Hematopoietic multipotent progenitor cell (in vitro differentiated cells): ENCODE measurements at regions not wholly inside any gene's neighbourhood (a gene's known extent, or its start where the extent isn't known, plus 50 kb on each side); places are given as distances from the start of the nearest gene placed in this dataset.
A peak's percentile ranks its signal among the peaks of the same experiment; 100 is the strongest.

Source experiments
- DNase-seq, 3 donors: peaks; one replicate each; pipeline ENCODE4 v3.0.0-alpha.2; 2011 to 2015; ENCODE audit warnings: low read depth in 2 of 3, low spot score in 2 of 3

GRCh38 chr3:166372571-166373106 is 535.4 kb upstream of the BCHE start:
- no peak for DNase-seq

DNA sequence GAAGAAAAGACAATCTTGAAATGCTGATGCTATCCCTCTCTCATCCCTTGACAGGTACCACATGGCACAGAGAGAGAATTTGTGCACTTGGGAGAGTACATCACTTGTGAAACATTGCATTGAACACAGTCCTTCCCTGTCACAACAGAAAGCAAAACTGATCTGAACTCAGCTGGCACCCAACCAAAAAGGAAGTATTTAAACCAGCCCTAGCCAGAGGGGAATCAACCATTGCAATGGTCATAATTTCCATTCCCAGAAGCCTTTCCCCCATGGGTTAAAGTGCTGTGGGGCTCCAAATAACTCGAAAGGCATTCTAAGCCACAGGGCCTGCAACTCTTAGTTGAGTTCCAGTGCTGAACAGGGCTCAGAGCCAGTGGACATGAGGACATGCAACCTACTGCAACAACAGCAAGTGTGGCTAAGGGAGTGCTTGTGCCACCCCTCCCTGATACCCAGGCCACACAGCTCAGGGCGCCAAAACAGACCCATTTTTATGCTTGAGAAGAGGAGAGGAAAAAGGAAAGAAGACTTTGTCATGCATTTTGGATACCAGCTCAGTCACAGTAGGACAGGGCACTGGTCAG is 530.8 kb upstream of the BCHE start:
- peak in 2 of 3 donors; percentile 33 to 82 for DNase-seq

DNA sequence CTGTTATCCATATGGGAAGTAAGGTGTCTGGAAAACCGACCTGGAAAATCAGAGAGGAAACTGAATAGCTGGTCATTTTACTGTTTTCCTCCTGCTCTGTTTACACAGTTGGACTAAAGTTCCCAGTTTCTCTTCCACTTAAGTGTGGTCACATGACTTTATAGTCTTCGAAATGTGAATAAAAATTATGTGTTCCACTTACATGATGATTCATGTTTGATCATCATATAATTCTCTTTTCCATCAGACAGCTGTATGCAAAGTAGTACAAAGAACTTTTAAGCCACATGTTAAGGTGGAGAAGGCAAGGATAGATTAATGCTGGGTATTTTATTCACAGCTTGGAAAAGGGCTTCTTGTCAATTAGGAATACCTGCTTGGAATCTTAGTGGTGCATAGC is 525.5 kb upstream of the BCHE start:
- DNase-seq = no peak

DNA sequence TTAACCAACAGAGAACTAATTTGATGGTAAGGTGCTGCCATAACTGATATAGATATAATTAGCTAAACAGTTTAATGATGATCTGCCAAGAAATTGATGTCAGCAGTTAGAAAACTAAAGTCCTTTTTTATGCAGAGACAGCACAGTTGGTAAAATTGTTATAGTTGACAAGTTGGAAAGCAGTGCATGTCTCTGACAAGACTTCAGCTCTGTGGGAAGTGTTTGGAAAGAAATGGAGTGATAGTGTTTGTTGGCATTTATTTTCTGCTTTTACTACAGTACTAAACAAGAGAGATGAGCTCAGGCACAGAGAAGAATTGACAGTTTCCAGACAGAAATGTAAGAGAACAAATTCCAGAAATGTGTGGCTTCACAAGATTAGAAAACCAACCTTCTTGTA is 523.5 kb upstream of the BCHE start:
- no peak for DNase-seq

DNA sequence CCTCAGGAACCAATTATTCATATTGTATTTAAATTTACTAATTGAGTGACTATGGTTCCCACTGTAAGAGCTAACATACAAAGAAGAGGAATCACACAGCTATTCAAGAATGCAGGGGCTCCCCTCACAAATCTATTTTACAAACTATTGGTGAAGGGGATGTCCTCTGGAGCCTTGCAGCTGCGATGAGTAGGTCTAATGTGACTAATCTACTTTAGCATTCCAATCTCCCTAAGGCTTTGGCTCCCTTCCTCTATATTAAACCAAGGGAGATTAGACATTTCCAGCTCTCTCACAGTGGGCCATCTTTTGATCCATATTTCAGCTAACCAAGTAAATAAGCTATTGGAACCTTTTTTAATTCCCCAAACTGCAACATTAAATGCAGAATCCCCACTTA is 514.2 kb upstream of the BCHE start:
- no peak for DNase-seq

GRCh38 chr3:166340604-166341266 is 503.5 kb upstream of the BCHE start:
- DNase-seq = no peak

DNA sequence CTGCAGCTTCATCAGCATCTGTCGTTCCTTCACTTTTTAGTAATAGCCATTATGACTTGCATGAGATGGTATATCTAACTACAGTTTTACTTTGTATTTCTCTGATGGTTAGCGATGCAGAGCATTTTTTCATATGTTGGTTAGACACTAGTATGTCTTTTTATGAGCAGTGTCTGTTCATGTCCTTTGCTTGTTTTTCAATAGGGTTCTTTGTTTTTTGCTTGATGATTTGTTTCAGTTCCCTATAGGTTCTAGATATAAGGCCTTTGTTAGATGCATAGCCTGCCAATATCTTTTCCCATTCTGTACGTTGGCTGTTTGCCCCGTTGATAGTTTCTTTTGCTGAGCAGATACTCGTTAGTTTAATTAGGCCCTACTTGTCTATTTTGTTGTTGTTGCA is 487.2 kb upstream of the BCHE start:
- no peak for DNase-seq

DNA sequence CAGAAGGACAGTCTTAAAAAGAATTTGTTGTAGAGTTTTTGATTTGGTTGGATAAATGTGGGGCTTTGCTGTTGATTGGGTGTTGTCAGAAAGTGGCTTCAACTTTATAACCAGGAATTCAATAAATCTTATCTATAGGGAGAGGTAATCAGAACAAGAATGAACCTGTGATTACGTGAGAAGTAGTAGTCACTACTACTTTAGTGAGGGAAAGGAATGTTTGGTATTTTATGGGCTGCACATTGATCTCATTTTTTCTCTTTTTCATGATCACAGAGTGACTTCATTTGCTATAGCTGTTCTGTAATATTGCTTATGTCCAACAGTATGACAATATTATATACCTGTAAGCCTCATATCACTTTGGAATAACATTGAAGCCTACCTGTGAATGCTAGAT is 485.2 kb upstream of the BCHE start:
- no peak for DNase-seq

GRCh38 chr3:166307756-166308350 is 470.6 kb upstream of the BCHE start:
- DNase-seq = no peak

- no peak for DNase-seq
These were observed 467.4 kb upstream of the BCHE start for GRCh38 chr3:166304584-166304983.

DNA sequence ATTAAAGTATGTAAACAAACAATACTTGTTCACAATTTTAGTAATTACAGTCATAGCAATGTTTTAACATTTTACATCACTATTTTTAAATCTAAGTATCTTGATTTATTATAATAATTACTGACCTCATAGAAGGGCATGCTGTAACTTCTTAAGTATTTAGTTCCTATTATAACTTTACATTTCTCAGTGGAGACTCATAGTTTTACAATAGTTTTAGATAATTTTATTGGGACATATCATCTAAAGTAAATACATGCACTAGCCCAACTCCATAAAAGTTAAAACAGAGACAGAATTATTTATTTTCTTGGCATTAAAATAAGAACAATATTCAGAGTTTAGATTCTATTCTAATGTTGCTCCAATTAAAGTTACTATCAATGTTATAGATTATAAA is 466.5 kb upstream of the BCHE start:
- DNase-seq = no peak

DNA sequence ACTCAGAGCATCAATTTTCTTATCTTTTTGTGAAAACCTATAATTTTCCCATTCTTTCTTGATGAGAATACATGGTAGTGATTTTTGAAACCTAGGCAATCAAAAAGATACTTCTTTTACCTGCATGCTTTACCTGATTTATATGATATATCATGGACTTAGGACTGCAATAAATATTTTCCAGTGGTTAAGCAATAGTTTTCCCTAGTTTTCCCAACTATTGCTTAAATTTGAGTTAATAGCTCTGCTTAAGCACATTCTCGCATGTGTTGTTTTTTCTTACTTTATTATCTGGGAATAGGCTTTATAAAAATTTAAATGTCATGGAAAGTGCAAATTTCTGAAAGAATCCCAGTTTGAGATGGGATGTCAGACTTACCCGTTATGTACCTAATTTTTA is 465.1 kb upstream of the BCHE start:
- no peak for DNase-seq

DNA sequence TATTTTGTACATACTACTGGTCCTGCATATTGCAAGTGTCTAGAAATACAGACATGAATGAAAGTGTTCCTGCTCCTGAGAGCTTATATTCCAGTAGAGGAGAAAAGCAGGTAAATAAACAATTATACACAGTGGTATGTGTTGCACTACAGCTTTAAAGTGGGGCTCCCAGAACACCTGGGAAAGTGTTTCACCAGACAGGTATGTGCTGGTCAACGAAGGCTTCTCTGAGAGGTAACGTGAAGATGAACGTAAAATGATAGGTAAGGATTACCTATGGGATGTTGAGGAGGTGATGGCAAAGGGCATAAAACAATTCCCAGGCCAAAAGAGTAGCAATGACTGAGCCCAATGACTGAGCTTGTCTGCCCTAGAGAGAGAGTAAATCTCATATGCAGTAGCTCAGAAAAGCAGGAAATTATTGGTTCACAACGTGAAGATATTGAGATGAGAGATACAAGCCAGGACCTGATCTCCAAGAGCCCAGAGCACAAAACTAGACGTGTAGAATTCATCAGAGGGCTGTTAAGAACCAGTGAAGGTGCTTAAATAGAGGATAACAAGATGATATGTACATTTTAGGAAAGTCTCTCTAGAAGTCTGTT is 459.1 kb upstream of the BCHE start:
- DNase-seq = no peak

GRCh38 chr3:166291186-166291955 is 454.1 kb upstream of the BCHE start:
- DNase-seq = no peak

DNA sequence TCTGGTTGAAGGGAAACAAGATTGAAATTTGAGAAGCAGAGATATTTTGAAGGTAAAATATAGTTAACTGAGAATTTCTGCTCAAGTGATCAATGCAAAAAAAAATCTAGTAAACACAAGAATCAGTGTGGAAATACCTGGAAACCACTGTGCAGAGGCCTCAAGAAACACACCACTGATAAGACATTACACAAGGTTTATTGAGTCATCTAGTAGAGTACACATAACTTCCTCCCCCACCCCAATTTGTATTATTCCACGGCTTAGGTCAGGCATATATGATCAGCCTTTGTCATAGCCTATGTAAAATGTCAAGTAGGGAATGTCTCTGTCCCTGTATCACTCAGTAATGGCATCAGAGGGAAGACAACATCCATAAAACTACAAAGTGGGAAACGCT is 447.8 kb upstream of the BCHE start:
- no peak for DNase-seq

DNA sequence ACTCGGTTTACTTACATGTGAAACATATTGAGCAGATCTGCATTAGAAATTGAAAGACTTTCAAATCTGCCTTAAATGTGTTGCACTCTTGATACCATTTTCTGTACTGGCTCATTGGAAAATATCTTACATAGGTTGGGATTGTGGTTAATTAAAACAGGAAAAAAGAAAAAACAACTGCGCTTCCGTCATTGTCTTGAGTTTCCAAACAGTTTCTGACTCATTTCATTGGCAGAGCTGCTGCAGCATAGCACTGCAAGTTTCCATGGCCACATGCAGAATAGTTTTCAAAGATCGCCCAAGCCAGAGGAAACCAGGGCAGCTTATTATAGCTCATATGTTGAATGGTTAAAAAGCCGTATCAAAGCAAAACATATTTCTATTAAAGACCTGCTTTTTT is 446.6 kb upstream of the BCHE start:
- no peak for DNase-seq

GRCh38 chr3:166282931-166283330 is 445.7 kb upstream of the BCHE start:
- no peak for DNase-seq

DNA sequence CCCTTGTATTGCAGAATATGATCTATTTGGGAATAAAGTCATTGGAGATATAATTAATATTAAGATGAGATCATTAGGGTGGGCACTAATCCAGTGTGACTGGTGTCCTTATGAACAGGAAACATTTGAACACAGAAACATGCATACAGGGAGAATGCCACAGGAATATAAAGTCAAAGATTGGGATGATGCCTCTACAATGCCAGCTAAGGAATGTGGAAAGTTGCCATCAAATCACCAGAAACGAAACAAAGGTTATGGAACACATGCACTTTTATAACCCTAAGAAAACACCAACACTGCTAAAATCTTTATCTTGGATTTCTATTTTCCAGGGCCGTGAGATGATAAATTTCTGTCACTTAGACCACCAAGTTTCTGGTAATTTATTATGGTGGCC is 442.4 kb upstream of the BCHE start:
- no peak for DNase-seq

DNA sequence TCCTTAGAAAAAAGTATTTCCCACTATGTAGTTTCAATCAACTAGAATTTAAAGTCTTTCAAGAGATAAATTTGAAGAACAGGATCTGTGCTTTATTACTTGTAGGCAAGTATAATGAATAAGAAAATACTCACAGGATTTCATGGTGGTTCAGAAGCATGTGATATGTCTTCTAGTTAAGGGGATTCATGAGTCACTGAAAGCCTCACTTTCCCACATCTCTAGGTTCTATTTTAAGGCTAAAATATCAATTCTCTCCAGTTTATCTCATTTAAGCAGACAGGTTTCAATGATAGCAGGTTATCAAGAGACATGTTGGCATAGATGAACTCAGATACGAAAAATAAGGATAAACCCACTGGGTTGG is 437.8 kb upstream of the BCHE start:
- no peak for DNase-seq

GRCh38 chr3:166274351-166275023 is 437.3 kb upstream of the BCHE start:
- DNase-seq = no peak

DNA sequence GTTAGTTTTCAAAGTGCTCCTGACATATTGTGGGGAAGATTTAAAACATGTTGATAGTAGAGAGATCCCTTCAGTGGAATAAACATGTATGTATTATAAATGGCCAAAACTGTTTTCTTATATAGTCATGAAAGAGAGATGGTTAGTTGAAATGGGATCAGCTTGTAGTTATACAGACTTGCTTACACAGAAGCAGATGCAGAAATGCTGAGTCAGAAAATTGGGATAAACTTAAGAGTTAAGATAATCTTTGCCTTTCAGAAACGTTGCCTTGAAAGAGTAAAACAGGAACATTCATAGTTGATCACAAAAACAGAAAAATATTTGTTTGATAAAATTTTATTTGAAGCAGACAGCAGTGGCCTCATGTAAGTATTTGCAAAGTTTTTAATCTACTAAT is 433.2 kb upstream of the BCHE start:
- DNase-seq = no peak
